IgD-negative memory B cell (primary cell): ENCODE measurements at regions not wholly inside any gene's neighbourhood (a gene's known extent, or its start where the extent isn't known, plus 50 kb on each side); places are given as distances from the start of the nearest gene placed in this dataset.

ENCODE experiments used
- H3K27ac Mint-ChIP-seq, 3 donors: one replicate each; pipeline ENCODE4 v1.8.0; 2020 to 2022; ENCODE audit warnings: mild to moderate bottlenecking in 3 of 3, mixed read lengths in 3 of 3, moderate library complexity in 1 of 3
- H3K27me3 Mint-ChIP-seq: one replicate; pipeline ENCODE4 v1.8.0; 2021; ENCODE audit warnings: mixed read lengths
- H3K36me3 Mint-ChIP-seq: one replicate; pipeline ENCODE4 v1.8.0; 2020; ENCODE audit warnings: mild to moderate bottlenecking, mixed read lengths
- H3K4me1 Mint-ChIP-seq, 3 donors: one replicate each; pipeline ENCODE4 v1.8.0; 2020 to 2022; ENCODE audit warnings: mixed read lengths in 3 of 3, mild to moderate bottlenecking in 1 of 3
- H3K4me3 Mint-ChIP-seq, 4 donors: one replicate each; pipeline ENCODE4 v1.8.0; 2020 to 2022; ENCODE audit warnings: mild to moderate bottlenecking in 4 of 4, mixed read lengths in 4 of 4, moderate library complexity in 3 of 4
- H3K9me3 Mint-ChIP-seq, 3 donors: one replicate each; pipeline ENCODE4 v1.8.0; 2020 to 2021; ENCODE audit warnings: mixed read lengths in 3 of 3, mild to moderate bottlenecking in 1 of 3

- no peaks in the 10 kb centered on the region for H3K9me3 Mint-ChIP-seq
- no peaks in the 10 kb centered on the region for H3K27me3 Mint-ChIP-seq
- no peak overlapping the region for H3K27ac Mint-ChIP-seq
- no peak overlapping the region for H3K4me3 Mint-ChIP-seq
- peaks cover 0 to 2% (median 0%) of the 10 kb centered on the region in 3 donors for H3K4me1 Mint-ChIP-seq
- no peaks in the 10 kb centered on the region for H3K36me3 Mint-ChIP-seq
Measured at GRCh38 chr13:59534806-59535205, 628.9 kb downstream of the DIAPH3 start.

DNA sequence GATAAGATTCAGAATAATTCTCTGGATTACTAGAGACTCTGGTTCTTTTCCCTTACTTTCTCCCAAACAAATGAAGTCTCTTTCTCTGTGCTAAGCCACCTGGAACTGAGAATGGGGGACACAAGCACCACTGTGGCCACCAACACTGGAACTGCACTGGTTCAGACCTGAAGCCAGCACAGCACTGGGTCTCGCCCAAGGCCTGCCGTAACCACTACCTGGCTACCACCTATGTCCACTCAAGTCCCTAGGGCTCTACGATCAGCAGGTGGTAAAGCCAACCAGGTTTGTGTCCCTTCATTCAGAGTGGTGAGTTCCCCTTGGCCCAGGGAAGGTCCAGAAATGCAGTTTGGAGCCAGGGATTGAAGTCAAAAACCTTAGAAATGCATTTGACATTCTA, 626.2 kb downstream of the DIAPH3 start:
- Mint-ChIP-seq H3K36me3 (no peaks in the 10 kb centered on the region), H3K4me3 (no peak overlapping the region), H3K4me1 (no peaks in the 10 kb centered on the region), H3K27ac (no peak overlapping the region), H3K9me3 (no peaks in the 10 kb centered on the region), H3K27me3 (no peaks in the 10 kb centered on the region)

DNA sequence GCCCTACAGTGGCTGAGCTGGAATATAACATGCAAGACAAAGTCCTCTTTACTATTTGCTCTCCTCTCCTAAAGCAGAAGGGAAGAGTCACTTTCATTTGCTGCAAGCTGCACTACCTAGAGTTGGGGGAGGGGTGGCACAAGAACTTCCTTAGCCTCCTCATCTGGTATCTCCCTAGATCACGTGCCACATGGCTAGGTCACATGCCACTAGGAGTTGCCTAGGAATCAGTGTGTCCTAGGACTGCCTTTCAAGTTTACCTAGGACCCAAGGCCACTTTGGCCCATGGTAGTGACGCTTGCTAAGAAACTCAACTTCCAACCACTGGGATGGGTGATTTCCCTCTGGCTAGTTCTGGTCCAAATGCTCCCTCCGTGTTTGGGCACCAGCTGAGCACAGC, 625.2 kb downstream of the DIAPH3 start:
- Mint-ChIP-seq H3K36me3 (no peaks in the 10 kb centered on the region), H3K4me1 (no peaks in the 10 kb centered on the region), H3K9me3 (no peaks in the 10 kb centered on the region), H3K4me3 (no peak overlapping the region), H3K27ac (no peak overlapping the region), H3K27me3 (no peaks in the 10 kb centered on the region)

DNA sequence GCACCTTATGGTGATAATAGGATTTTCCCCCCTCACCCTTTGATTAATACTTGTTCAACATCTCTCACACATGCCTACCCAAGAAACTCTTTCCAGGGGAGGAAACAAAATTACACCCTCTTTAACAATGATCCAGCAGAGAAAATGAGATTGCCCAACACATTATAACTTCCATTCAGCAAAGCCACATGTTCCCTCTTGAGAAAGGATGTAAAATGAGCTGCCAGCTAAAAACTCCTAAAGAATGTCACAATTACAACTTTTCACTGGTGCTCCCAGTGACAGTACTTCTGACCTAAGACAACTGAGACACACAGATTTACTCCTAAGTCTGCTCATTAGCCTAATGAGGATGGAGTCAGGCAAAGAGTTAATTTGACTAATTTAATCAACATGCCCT, 621.4 kb downstream of the DIAPH3 start:
- no peak overlapping the region for H3K27ac Mint-ChIP-seq
- peaks cover 0 to 4% (median 0%) of the 10 kb centered on the region in 3 donors for H3K9me3 Mint-ChIP-seq
- no peak overlapping the region for H3K4me3 Mint-ChIP-seq
- no peaks in the 10 kb centered on the region for H3K4me1 Mint-ChIP-seq
- H3K27me3 Mint-ChIP-seq = no peaks in the 10 kb centered on the region
- no peaks in the 10 kb centered on the region for H3K36me3 Mint-ChIP-seq

DNA sequence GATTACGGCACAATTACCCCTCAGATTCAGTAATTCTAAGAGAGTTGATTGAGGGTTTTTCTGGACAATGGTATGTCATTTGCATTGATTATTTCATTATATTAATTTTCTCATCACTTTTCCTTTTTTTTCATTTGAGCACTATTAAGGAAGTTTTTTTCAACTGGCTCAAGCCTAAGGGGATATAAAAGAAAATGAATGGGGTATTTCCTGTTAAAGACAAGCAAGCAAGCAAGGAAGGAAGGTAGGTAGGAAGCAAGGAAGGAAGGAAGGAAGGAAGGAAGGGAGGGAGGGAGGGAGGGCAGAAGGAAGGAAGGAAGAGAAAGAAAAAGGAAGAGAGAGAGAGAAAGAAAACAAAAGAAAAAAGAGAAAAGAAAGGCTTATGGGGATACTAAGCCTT, 620.3 kb downstream of the DIAPH3 start:
- no peaks in the 10 kb centered on the region for H3K4me1 Mint-ChIP-seq
- no peak overlapping the region for H3K4me3 Mint-ChIP-seq
- no peak overlapping the region for H3K27ac Mint-ChIP-seq
- H3K36me3 Mint-ChIP-seq = no peaks in the 10 kb centered on the region
- no peaks in the 10 kb centered on the region for H3K27me3 Mint-ChIP-seq
- H3K9me3 Mint-ChIP-seq = peaks cover 0 to 5% (median 0%) of the 10 kb centered on the region in 3 donors

GRCh38 chr13:59545007-59545406, 618.7 kb downstream of the DIAPH3 start:
- H3K4me3 Mint-ChIP-seq = no peak overlapping the region
- H3K27ac Mint-ChIP-seq = no peak overlapping the region

GRCh38 chr13:59546178-59546577, 617.5 kb downstream of the DIAPH3 start:
- no peaks in the 10 kb centered on the region for H3K4me1 Mint-ChIP-seq
- H3K27me3 Mint-ChIP-seq = no peaks in the 10 kb centered on the region
- H3K9me3 Mint-ChIP-seq = peaks cover 2 to 11% (median 10%) of the 10 kb centered on the region in 3 donors
- peak overlapping the region in 1 of 4 donors; percentile 24 for H3K4me3 Mint-ChIP-seq
- no peak overlapping the region for H3K27ac Mint-ChIP-seq
- H3K36me3 Mint-ChIP-seq = no peaks in the 10 kb centered on the region

More at GRCh38 chr13:59545007-59545406, 618.7 kb downstream of the DIAPH3 start:
- peaks cover 0 to 10% (median 2%) of the 10 kb centered on the region in 3 donors for H3K9me3 Mint-ChIP-seq
- H3K4me1 Mint-ChIP-seq = no peaks in the 10 kb centered on the region
- H3K27me3 Mint-ChIP-seq = no peaks in the 10 kb centered on the region
- no peaks in the 10 kb centered on the region for H3K36me3 Mint-ChIP-seq

- Mint-ChIP-seq H3K4me1 (no peaks in the 10 kb centered on the region), H3K4me3 (peak overlapping the region in 1 of 4 donors; percentile 22), H3K27ac (no peak overlapping the region), H3K27me3 (no peaks in the 10 kb centered on the region), H3K36me3 (no peaks in the 10 kb centered on the region), H3K9me3 (peaks cover 5 to 14% (median 14%) of the 10 kb centered on the region in 3 donors)
Measured at GRCh38 chr13:59547950-59548349, 615.8 kb downstream of the DIAPH3 start.

DNA sequence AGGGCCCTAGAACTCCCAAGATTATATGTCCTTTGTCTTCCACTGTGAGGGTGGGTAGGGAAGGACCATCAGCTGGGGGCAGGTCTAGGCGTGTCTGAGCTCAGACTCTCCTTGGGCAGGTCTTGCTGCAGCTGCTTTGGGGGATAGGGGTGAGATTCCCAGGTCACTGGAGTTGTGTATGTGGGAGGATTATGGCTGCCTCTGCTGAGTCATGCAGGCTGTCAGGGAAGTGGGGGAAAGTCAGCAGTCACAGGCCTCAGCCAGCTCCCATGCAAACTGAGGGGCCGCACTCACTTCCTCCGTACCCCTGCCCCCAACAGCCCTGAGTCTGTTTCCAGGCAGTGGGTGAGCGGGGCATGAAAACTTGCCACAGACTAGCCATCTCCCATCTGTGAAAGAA, 600.8 kb downstream of the DIAPH3 start:
- no peak overlapping the region for H3K27ac Mint-ChIP-seq
- H3K36me3 Mint-ChIP-seq = no peaks in the 10 kb centered on the region
- H3K4me1 Mint-ChIP-seq = no peaks in the 10 kb centered on the region
- peaks cover 5 to 10% (median 9%) of the 10 kb centered on the region in 3 donors for H3K9me3 Mint-ChIP-seq
- peaks cover 1% of the 10 kb centered on the region for H3K27me3 Mint-ChIP-seq
- H3K4me3 Mint-ChIP-seq = no peak overlapping the region

DNA sequence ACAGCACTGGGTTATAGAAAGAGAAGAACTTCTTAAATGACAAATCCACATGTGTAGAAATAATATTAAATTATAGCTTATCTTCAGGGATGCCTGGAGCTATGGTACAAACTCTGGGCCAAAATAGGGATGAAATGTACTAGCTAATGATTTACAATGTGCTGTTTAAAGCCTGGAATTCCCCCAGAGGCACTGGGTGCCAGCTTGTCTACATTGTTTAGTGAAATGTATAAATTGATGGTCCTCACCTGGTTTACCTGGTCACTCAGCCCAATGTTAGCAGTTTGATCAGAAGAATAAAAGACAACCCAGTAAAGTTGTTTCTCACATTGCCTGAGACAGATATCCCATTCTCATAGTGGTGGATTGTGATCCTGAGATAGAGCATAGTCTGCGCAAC, 597.2 kb downstream of the DIAPH3 start:
- no peaks in the 10 kb centered on the region for H3K36me3 Mint-ChIP-seq
- H3K4me1 Mint-ChIP-seq = no peaks in the 10 kb centered on the region
- H3K27ac Mint-ChIP-seq = no peak overlapping the region
- peaks cover 0 to 5% (median 0%) of the 10 kb centered on the region in 3 donors for H3K9me3 Mint-ChIP-seq
- H3K27me3 Mint-ChIP-seq = peaks cover 1% of the 10 kb centered on the region
- H3K4me3 Mint-ChIP-seq = no peak overlapping the region

DNA sequence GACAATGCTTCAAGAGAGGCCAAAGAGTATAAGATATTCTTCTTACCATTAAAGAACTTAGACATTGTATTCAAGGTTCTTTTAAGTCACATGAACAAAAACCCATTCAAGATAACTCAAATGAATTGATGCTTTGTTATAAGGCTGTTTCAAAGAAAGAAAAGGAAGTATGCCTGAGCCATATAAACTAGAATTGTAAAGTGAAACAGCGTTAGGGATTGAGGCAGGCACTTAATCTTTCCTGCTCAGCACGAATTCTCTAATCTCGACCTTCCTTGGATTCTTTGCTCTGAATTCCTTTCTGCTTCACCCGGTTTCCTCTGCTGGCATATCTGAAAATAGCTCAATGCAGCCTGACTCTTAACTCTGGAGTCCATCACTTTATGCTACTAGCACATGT, 595.4 kb downstream of the DIAPH3 start:
- Mint-ChIP-seq H3K36me3 (no peaks in the 10 kb centered on the region), H3K4me3 (no peak overlapping the region), H3K9me3 (peaks cover 2 to 5% (median 3%) of the 10 kb centered on the region in 3 donors), H3K27ac (peak overlapping the region in 1 of 3 donors; percentile 69), H3K4me1 (no peaks in the 10 kb centered on the region), H3K27me3 (peaks cover 3% of the 10 kb centered on the region)

DNA sequence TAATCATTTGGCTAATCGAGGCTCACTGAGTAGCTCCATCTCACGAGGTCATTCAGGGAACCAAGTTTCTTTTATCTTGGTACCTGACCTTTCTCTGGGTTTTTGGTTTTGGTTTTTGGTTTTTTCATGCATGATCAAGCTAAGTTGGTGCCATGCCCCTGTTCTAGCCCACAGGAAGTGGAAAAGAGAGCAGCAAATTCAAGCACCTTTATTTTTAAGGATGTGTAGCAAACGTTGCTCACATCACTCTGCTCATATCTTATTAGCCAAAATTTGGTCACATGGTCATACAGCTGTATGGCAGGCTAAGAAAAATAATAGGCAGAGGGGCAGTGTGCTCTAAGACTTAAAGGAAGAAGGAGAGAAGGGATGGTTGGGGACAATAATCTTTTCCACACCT, 593.5 kb downstream of the DIAPH3 start:
- H3K27ac Mint-ChIP-seq = no peak overlapping the region

DNA sequence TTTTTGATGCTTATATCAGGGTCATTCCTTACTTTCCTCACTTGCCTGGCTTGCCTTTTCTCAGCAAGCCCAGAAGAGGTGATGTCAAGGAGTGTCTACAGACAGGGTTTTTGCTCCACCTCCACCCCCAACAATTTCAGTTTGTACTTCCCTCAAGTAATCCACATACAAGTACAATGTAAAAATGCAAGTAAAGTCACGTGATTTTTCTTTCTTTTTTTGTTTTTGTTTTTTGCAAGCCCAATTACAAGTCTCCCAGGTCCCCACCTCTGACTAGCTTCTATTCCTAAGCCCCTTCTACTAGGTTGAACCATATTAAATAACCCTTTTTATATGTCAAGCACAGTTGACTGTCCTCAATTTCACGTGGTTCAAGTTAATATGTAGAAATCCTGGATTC, 579.6 kb downstream of the DIAPH3 start:
- no peaks in the 10 kb centered on the region for H3K27me3 Mint-ChIP-seq

More for the DNA sequence above, 593.5 kb downstream of the DIAPH3 start:
- Mint-ChIP-seq H3K4me1 (no peaks in the 10 kb centered on the region), H3K9me3 (peaks cover 0 to 7% (median 5%) of the 10 kb centered on the region in 3 donors), H3K36me3 (no peaks in the 10 kb centered on the region), H3K27me3 (peaks cover 2% of the 10 kb centered on the region), H3K4me3 (no peak overlapping the region)

GRCh38 chr13:59584761-59585670, 578.7 kb downstream of the DIAPH3 start:
- peaks cover 0 to 4% (median 0%) of the 10 kb centered on the region in 3 donors for H3K9me3 Mint-ChIP-seq
- no peaks in the 10 kb centered on the region for H3K36me3 Mint-ChIP-seq
- H3K4me3 Mint-ChIP-seq = no peak overlapping the region

More for the DNA sequence above, 579.6 kb downstream of the DIAPH3 start:
- Mint-ChIP-seq H3K4me3 (no peak overlapping the region), H3K4me1 (no peaks in the 10 kb centered on the region), H3K9me3 (peaks cover 0 to 4% (median 0%) of the 10 kb centered on the region in 3 donors), H3K36me3 (no peaks in the 10 kb centered on the region), H3K27ac (peak overlapping the region in 1 of 3 donors; percentile 54)

DNA sequence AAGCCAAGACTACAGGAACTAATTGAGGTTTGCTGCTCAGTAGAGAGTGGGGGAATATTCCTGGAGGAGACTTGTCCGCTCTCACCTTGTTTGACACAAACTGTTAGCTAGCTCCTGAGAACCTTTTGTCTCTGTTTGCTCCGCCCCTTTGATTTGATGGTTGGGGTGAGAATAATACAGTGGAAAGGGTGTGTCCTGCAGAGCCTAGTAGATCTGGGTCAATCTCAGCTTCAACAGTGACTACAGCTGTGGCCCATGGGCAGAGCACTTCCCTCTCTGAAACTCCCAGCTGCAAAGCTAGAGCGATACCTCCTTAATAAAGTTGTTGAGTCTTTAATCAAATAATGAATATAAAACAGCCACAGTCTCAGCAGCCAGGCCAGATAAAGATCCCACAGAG, 576.7 kb downstream of the DIAPH3 start:
- Mint-ChIP-seq H3K9me3 (no peaks in the 10 kb centered on the region), H3K4me1 (no peaks in the 10 kb centered on the region), H3K4me3 (no peak overlapping the region), H3K27me3 (no peaks in the 10 kb centered on the region), H3K27ac (no peak overlapping the region), H3K36me3 (peaks cover 1% of the 10 kb centered on the region)

More at GRCh38 chr13:59584761-59585670, 578.7 kb downstream of the DIAPH3 start:
- no peaks in the 10 kb centered on the region for H3K27me3 Mint-ChIP-seq
- H3K4me1 Mint-ChIP-seq = no peaks in the 10 kb centered on the region
- no peak overlapping the region for H3K27ac Mint-ChIP-seq
